H9 (cell line): ENCODE measurements at regions not wholly inside any gene's neighbourhood (a gene's known extent, or its start where the extent isn't known, plus 50 kb on each side); places are given as distances from the start of the nearest gene placed in this dataset.

ENCODE experiments used
- DNase-seq: peaks from one replicate; pipeline ENCODE4 v3.0.0-alpha.2; 2017
- H2AFZ ChIP-seq: one replicate; pipeline ENCODE4 v1.6.1; 2013; ENCODE audit warnings: mild to moderate bottlenecking, low read length, control low read depth, moderate library complexity
- H2AK5ac ChIP-seq: 2 replicates; pipeline ENCODE4 v1.6.1; 2013; ENCODE audit warnings: low read length, control low read depth, mixed read lengths; ENCODE audit not compliant: insufficient read length
- H2BK120ac ChIP-seq: one replicate; pipeline ENCODE4 v1.6.1; 2013; ENCODE audit warnings: low read depth, mild to moderate bottlenecking, low read length, control low read depth, inconsistent platforms; ENCODE audit not compliant: poor library complexity, severe bottlenecking
- H2BK12ac ChIP-seq: 2 replicates; pipeline ENCODE4 v1.6.1; 2013; ENCODE audit warnings: low read length, control low read depth, mixed read lengths, low read depth; ENCODE audit not compliant: insufficient read length
- H2BK15ac ChIP-seq: 2 replicates; pipeline ENCODE4 v1.6.1; 2013; ENCODE audit warnings: low read depth, low read length, control low read depth
- H2BK20ac ChIP-seq: one replicate; pipeline ENCODE4 v1.6.1; 2013; ENCODE audit warnings: low read depth, mild to moderate bottlenecking, low read length, control low read depth, inconsistent platforms; ENCODE audit not compliant: poor library complexity, severe bottlenecking
- H2BK5ac ChIP-seq: 2 replicates; pipeline ENCODE4 v1.6.1; 2013; ENCODE audit warnings: low read length, control low read depth, mixed read lengths; ENCODE audit not compliant: insufficient read length
- H3K14ac ChIP-seq: 2 replicates; pipeline ENCODE4 v1.6.1; 2013; ENCODE audit warnings: low read length, control low read depth; ENCODE audit not compliant: insufficient read depth
- H3K18ac ChIP-seq: 2 replicates; pipeline ENCODE4 v1.6.1; 2013; ENCODE audit warnings: low read depth, mild to moderate bottlenecking, mixed read lengths, low read length, control low read depth; ENCODE audit not compliant: insufficient read length
- H3K23ac ChIP-seq: 2 replicates; pipeline ENCODE4 v1.6.1; 2013; ENCODE audit warnings: low read length, control low read depth, mixed read lengths, low read depth; ENCODE audit not compliant: insufficient read length
- H3K23me2 ChIP-seq: 2 replicates; pipeline ENCODE4 v1.6.1; 2013; ENCODE audit warnings: low read depth, mild to moderate bottlenecking, mixed read lengths, low read length, control low read depth; ENCODE audit not compliant: insufficient read length, poor library complexity, severe bottlenecking
- H3K27ac ChIP-seq: 2 replicates; pipeline ENCODE4 v1.5.1; 2013; ENCODE audit warnings: low read length, control low read depth, mixed read lengths, low read depth; ENCODE audit not compliant: insufficient read length
- H3K27me3 ChIP-seq: 2 replicates; pipeline ENCODE4 v1.6.1; 2013; ENCODE audit warnings: low read length, control low read depth, inconsistent platforms; ENCODE audit not compliant: insufficient read depth
- H3K4ac ChIP-seq: 2 replicates; pipeline ENCODE4 v1.6.1; 2013; ENCODE audit warnings: low read depth, mild to moderate bottlenecking, control low read depth, inconsistent platforms, low read length, moderate library complexity
- H3K4me1 ChIP-seq: 2 replicates; pipeline ENCODE4 v1.6.1; 2013; ENCODE audit warnings: low read length, control low read depth, inconsistent platforms; ENCODE audit not compliant: insufficient read depth
- H3K4me2 ChIP-seq: 2 replicates; pipeline ENCODE4 v1.6.1; 2013; ENCODE audit warnings: low read length, control low read depth, mixed read lengths; ENCODE audit not compliant: insufficient read length, insufficient read depth
- H3K56ac ChIP-seq: 2 replicates; pipeline ENCODE4 v1.6.1; 2013; ENCODE audit warnings: low read depth, mild to moderate bottlenecking, mixed read lengths, low read length, control low read depth; ENCODE audit not compliant: insufficient read length
- H3K79me1 ChIP-seq: 2 replicates; pipeline ENCODE4 v1.6.1; 2013; ENCODE audit warnings: low read depth, mild to moderate bottlenecking, moderate library complexity, low read length, control low read depth, inconsistent platforms; ENCODE audit not compliant: insufficient read depth, poor library complexity, severe bottlenecking
- H3K79me2 ChIP-seq: 2 replicates; pipeline ENCODE4 v1.6.1; 2013; ENCODE audit warnings: low read length, control low read depth, inconsistent platforms; ENCODE audit not compliant: insufficient read depth
- H3K9ac ChIP-seq: 2 replicates; pipeline ENCODE4 v1.6.1; 2013; ENCODE audit warnings: low read length, control low read depth, mixed read lengths; ENCODE audit not compliant: insufficient read length; ENCODE audit errors: extremely low read depth
- H3K9me3 ChIP-seq: one replicate; pipeline ENCODE4 v1.6.1; 2013; ENCODE audit warnings: low read depth, low read length, inconsistent platforms; ENCODE audit not compliant: control insufficient read depth
- H3T11ph ChIP-seq: one replicate; pipeline ENCODE4 v1.6.1; 2013; ENCODE audit warnings: mild to moderate bottlenecking, low read length, control low read depth, inconsistent platforms
- H4K20me1 ChIP-seq: one replicate; pipeline ENCODE4 v1.6.1; 2013; ENCODE audit not compliant: control insufficient read depth, insufficient read length, insufficient read depth
- H4K5ac ChIP-seq: 2 replicates; pipeline ENCODE4 v1.6.1; 2013; ENCODE audit warnings: low read depth, mild to moderate bottlenecking, mixed read lengths, low read length, control low read depth; ENCODE audit not compliant: insufficient read length
- H4K8ac ChIP-seq: replicated peaks from 2 replicates; pipeline ENCODE4 v1.6.1; 2013; ENCODE audit warnings: low read length, control low read depth, mixed read lengths, low read depth; ENCODE audit not compliant: insufficient read length
- H4K91ac ChIP-seq: 2 replicates; pipeline ENCODE4 v1.6.1; 2013; ENCODE audit warnings: low read depth, mild to moderate bottlenecking, moderate library complexity, mixed read lengths, low read length, control low read depth; ENCODE audit not compliant: insufficient read length
- H3K27ac Mint-ChIP-seq, 3 experiments: 2 replicates in 2 of 3; 3 replicates in 1 of 3; pipeline ENCODE4 v1.8.0; 2020 to 2021; ENCODE audit warnings: mixed read lengths in 3 of 3, mild to moderate bottlenecking in 1 of 3, moderate library complexity in 1 of 3
- H3K27me3 Mint-ChIP-seq: 2 replicates; pipeline ENCODE4 v1.8.0; 2021; ENCODE audit warnings: low read depth, mild to moderate bottlenecking, moderate library complexity, mixed read lengths
- H3K36me3 Mint-ChIP-seq, 3 experiments: 2 replicates in 2 of 3; 3 replicates in 1 of 3; pipeline ENCODE4 v1.8.0; 2020 to 2021; ENCODE audit warnings: low read depth in 3 of 3, mixed read lengths in 3 of 3; ENCODE audit not compliant: insufficient read depth in 1 of 3
- H3K4me1 Mint-ChIP-seq, 2 experiments: 2 replicates each; pipeline ENCODE4 v1.8.0; 2020; ENCODE audit warnings: mixed read lengths in 2 of 2
- H3K4me3 Mint-ChIP-seq, 2 experiments: 2 replicates in 1 of 2; 3 replicates in 1 of 2; pipeline ENCODE4 v1.8.0; 2020 to 2021; ENCODE audit warnings: mild to moderate bottlenecking in 2 of 2, mixed read lengths in 2 of 2, moderate library complexity in 1 of 2
- H3K9me3 Mint-ChIP-seq, 2 experiments: 2 replicates in 1 of 2; 3 replicates in 1 of 2; pipeline ENCODE4 v1.8.0; 2020; ENCODE audit warnings: mild to moderate bottlenecking in 2 of 2, mixed read lengths in 2 of 2, moderate library complexity in 1 of 2
- CTCF ChIP-seq: fragments of 200-600 bp; sonication (generic); conservative IDR thresholded peaks from 3 replicates; pipeline ENCODE4 v1.8.0; 2021; ENCODE audit warnings: antibody characterized with exemption, mild to moderate bottlenecking
- WGBS: extraction: QIAGEN DNeasy Blood & Tissue Kit; methylation state at CpG from one replicate; pipeline ENCODE4 v1.1.7; 2013; ENCODE audit warnings: missing lambda C conversion rate, low lambda C conversion rate, mixed read lengths; ENCODE audit not compliant: insufficient read length; ENCODE audit errors: extremely low coverage; 5-methylcytosine and 5-hydroxymethylcytosine counted together

- Histone ChIP-seq H2BK12ac (no peak overlapping the region), H3K23ac (no peak overlapping the region), H2AK5ac (no peak overlapping the region), H3K18ac (no peak overlapping the region), H3K56ac (no peak overlapping the region), H3K4ac (no peak overlapping the region), H4K20me1 (no peaks in the 10 kb centered on the region), H2BK5ac (no peak overlapping the region), H3K9ac (no peak overlapping the region), H3T11ph (no peak overlapping the region), H3K79me2 (no peaks in the 10 kb centered on the region), H3K23me2 (no peaks in the 10 kb centered on the region), H3K9me3 (no peaks in the 10 kb centered on the region), H3K27ac (no peak overlapping the region), H2BK15ac (no peak overlapping the region), H3K4me1 (no peaks in the 10 kb centered on the region), H3K4me2 (no peak overlapping the region), H2BK120ac (no peak overlapping the region), H3K79me1 (no peaks in the 10 kb centered on the region), H3K14ac (no peak overlapping the region), H4K5ac (no peak overlapping the region), H2AFZ (peak overlapping the region; percentile 45), H2BK20ac (no peak overlapping the region), H4K91ac (no peak overlapping the region), H3K27me3 (no peaks in the 10 kb centered on the region), H4K8ac (no peak overlapping the region)
- H3K27me3 Mint-ChIP-seq, result no peaks in the 10 kb centered on the region
- peaks cover 12 to 14% of the 10 kb centered on the region in 2 experiments for H3K4me1 Mint-ChIP-seq
- no peak for TF ChIP-seq CTCF
- H3K9me3 Mint-ChIP-seq, result no peaks in the 10 kb centered on the region
- no peaks in the 10 kb centered on the region for H3K36me3 Mint-ChIP-seq
- peak; percentile 28 for DNase-seq
- WGBS, result no CpG with 5 or more reads among the region's 5 CpGs
- H3K27ac Mint-ChIP-seq, result no peak overlapping the region
- no peak overlapping the region for H3K4me3 Mint-ChIP-seq
Measured at GRCh38 chr1:83641206-83641658, 357.7 kb downstream of the TTLL7 start.
